Activated CD4-positive, alpha-beta T cell treated with anti-CD3 and anti-CD28 coated beads, Interleukin-2, amount 10 ng/mL, durations not matched to agents 7 days and 5 days (primary cell): ENCODE measurements at regions not wholly inside any gene's neighbourhood (a gene's known extent, or its start where the extent isn't known, plus 50 kb on each side); places are given as distances from the start of the nearest gene placed in this dataset.

ENCODE experiments used
- CTCF ChIA-PET: fragments of 350-600 bp; sonication (Branson Sonifier 250); formaldehyde crosslinking; loops from one replicate; lab custom pipeline; 2021; ENCODE audit warnings: antibody characterized with exemption; lab: Charles Lee
- POLR2A ChIA-PET: fragments of 350-600 bp; sonication (Branson Sonifier 250); formaldehyde crosslinking; loops from one replicate; lab custom pipeline; 2021; ENCODE audit warnings: antibody characterized with exemption; lab: Charles Lee
- DNase-seq: peaks from one replicate; pipeline ENCODE4 v3.0.0-alpha.2; 2020
- H3K27ac Mint-ChIP-seq: one replicate; pipeline ENCODE4 v1.8.0; 2021; ENCODE audit warnings: mild to moderate bottlenecking, moderate library complexity, mixed read lengths
- H3K27me3 Mint-ChIP-seq: one replicate; pipeline ENCODE4 v1.8.0; 2021; ENCODE audit warnings: mixed read lengths
- H3K36me3 Mint-ChIP-seq: one replicate; pipeline ENCODE4 v1.8.0; 2021; ENCODE audit warnings: low read depth, mixed read lengths
- H3K4me1 Mint-ChIP-seq: one replicate; pipeline ENCODE4 v1.8.0; 2021; ENCODE audit warnings: mixed read lengths
- H3K4me3 Mint-ChIP-seq: one replicate; pipeline ENCODE4 v1.8.0; 2021; ENCODE audit warnings: mild to moderate bottlenecking, moderate library complexity, mixed read lengths
- H3K9me3 Mint-ChIP-seq: one replicate; pipeline ENCODE4 v1.8.0; 2021; ENCODE audit warnings: mixed read lengths

DNA sequence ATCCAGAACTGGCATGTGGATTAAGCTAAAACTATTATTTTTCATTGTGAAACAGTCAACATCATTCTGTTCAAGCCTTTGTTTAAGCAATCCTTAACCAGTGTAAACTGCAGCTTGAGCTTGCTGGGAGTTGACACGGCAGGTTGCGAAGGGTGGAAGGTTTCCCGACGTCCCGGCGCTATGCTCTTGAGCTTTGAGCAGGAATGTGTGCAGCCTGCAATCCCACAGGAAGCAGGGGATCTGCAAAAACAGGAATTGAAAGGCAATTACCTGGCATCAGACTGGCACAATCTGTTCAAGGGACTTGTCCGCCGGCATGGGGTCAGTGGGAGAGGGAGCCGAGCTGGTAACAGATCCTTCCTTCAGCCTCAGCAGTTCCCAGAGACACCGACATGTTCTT, 586.7 kb upstream of the SGCG start:
- no peak overlapping the region for H3K27ac Mint-ChIP-seq
- no peaks in the 10 kb centered on the region for H3K27me3 Mint-ChIP-seq
- H3K9me3 Mint-ChIP-seq: no peaks in the 10 kb centered on the region
- H3K4me3 Mint-ChIP-seq: no peak overlapping the region
- POLR2A ChIA-PET: no interaction called here
- CTCF ChIA-PET: no interaction called here
- H3K36me3 Mint-ChIP-seq: no peaks in the 10 kb centered on the region
- no peaks in the 10 kb centered on the region for H3K4me1 Mint-ChIP-seq
- DNase-seq: no peak

DNA sequence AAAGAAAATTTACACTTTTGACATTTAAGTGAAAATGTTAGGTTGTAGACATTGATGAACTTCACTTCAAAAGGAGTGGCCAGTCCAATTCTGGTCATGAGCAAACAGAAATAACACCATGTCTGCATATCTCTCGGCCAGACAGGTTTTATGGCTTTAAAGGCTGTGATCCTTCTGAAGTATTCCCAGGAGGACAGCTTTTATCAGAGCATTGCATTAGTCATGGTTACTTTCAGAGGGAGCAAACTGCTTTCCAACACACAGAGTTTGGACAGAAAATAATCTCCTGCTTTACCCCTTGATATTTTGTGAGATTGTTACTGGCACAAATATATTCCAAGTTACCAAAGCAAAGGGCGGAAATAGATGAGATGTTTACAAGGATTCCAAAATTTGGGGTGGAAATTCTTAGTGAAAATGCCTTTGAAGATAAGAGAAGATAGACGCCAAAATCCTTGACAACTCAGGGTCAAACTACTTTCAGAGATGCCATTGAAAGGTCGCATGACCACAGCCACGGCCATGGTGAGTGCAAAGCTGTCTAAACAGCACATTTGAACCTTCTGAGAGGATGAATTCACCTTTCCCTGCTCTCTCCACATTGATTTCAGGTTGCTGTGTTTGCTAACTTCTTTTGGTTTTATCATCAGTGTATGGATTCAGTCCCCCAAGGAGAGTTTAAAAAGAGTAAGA, 584.5 kb upstream of the SGCG start:
- Mint-ChIP-seq H3K36me3 (no peaks in the 10 kb centered on the region), H3K27me3 (no peaks in the 10 kb centered on the region), H3K4me1 (no peaks in the 10 kb centered on the region), H3K4me3 (no peak overlapping the region), H3K27ac (no peak overlapping the region), H3K9me3 (peaks cover 2% of the 10 kb centered on the region)
- CTCF ChIA-PET: no interaction called here
- POLR2A ChIA-PET: no interaction called here
- DNase-seq: no peak

- Mint-ChIP-seq H3K27ac (no peak overlapping the region), H3K9me3 (peaks cover 2% of the 10 kb centered on the region), H3K36me3 (no peaks in the 10 kb centered on the region), H3K4me3 (no peak overlapping the region), H3K4me1 (no peaks in the 10 kb centered on the region), H3K27me3 (no peaks in the 10 kb centered on the region)
- no peak for DNase-seq
- ChIA-PET CTCF (no interaction called here), POLR2A (no interaction called here)
These were observed 581.6 kb upstream of the SGCG start for GRCh38 chr13:22599156-22599555.

DNA sequence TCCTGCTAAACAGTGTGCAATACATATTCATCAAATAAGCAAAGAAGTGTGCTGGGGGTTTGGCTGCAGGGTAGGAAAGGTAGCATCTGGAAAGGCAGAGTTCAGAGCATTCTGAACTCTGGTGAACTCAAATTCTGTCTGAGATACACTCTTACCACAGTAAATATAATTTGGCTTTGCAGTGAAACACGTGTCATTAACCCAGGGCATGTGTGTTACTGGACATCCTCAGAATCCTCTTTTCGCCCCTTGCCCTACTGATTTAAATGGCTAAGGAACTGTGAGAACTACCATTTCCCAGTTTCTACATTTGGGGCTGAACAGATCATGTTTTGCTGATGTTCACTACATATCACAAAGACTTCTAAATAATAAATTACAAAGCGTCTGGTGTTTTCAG, 562.8 kb upstream of the SGCG start:
- Mint-ChIP-seq H3K4me3 (no peak overlapping the region), H3K27ac (no peak overlapping the region), H3K4me1 (no peaks in the 10 kb centered on the region), H3K9me3 (peaks cover 3% of the 10 kb centered on the region), H3K27me3 (no peaks in the 10 kb centered on the region), H3K36me3 (no peaks in the 10 kb centered on the region)
- CTCF ChIA-PET: interaction anchor here (0.6 kb wide), 1 partner anchor 66 kb away, joined by 3 read pairs; no protein-coding TSS in a partner anchor
- POLR2A ChIA-PET: no interaction called here
- no peak for DNase-seq

DNA sequence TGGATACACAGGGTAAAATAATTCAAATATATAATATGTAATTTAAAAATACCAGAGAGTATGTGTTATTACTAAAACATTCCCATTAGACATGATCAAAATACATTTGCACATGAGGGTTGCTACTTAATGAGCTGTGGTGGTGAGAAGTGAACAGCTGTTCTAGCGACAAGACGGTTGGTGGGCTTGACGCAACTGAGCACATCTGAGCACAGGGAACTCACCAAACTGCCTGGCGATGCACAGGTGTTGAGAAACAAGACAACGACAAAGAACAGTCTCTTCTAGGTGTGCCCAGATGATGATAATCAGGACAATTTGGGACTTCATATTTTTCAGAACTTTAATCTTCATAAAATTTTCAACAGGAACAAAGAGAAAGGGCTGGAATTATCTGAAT, 555.1 kb upstream of the SGCG start:
- CTCF ChIA-PET: no interaction called here
- no peak overlapping the region for H3K27ac Mint-ChIP-seq
- POLR2A ChIA-PET: no interaction called here
- H3K27me3 Mint-ChIP-seq: no peaks in the 10 kb centered on the region
- H3K4me3 Mint-ChIP-seq: no peak overlapping the region
- H3K9me3 Mint-ChIP-seq: peaks cover 3% of the 10 kb centered on the region
- no peaks in the 10 kb centered on the region for H3K4me1 Mint-ChIP-seq
- no peak for DNase-seq
- no peaks in the 10 kb centered on the region for H3K36me3 Mint-ChIP-seq

- ChIA-PET CTCF (no interaction called here), POLR2A (no interaction called here)
- H3K36me3 Mint-ChIP-seq: no peaks in the 10 kb centered on the region
- DNase-seq: no peak
- H3K4me3 Mint-ChIP-seq: no peak overlapping the region
- no peaks in the 10 kb centered on the region for H3K27me3 Mint-ChIP-seq
- H3K9me3 Mint-ChIP-seq: no peaks in the 10 kb centered on the region
- no peak overlapping the region for H3K27ac Mint-ChIP-seq
- H3K4me1 Mint-ChIP-seq: no peaks in the 10 kb centered on the region
These were observed 551.4 kb upstream of the SGCG start for GRCh38 chr13:22629374-22629773.

GRCh38 chr13:22642088-22642487, 538.7 kb upstream of the SGCG start:
- Mint-ChIP-seq H3K36me3 (no peaks in the 10 kb centered on the region), H3K27me3 (no peaks in the 10 kb centered on the region), H3K4me1 (no peaks in the 10 kb centered on the region), H3K27ac (no peak overlapping the region), H3K4me3 (no peak overlapping the region), H3K9me3 (peaks cover 5% of the 10 kb centered on the region)
- no peak for DNase-seq
- ChIA-PET POLR2A (no interaction called here), CTCF (no interaction called here)

- no peaks in the 10 kb centered on the region for H3K27me3 Mint-ChIP-seq
- DNase-seq: no peak
- no peak overlapping the region for H3K4me3 Mint-ChIP-seq
- CTCF ChIA-PET: no interaction called here
- POLR2A ChIA-PET: no interaction called here
- no peaks in the 10 kb centered on the region for H3K36me3 Mint-ChIP-seq
- no peak overlapping the region for H3K27ac Mint-ChIP-seq
- H3K9me3 Mint-ChIP-seq: peaks cover 5% of the 10 kb centered on the region
- no peaks in the 10 kb centered on the region for H3K4me1 Mint-ChIP-seq
These were observed 535.8 kb upstream of the SGCG start for GRCh38 chr13:22644941-22645340.

- no peaks in the 10 kb centered on the region for H3K4me1 Mint-ChIP-seq
- H3K27me3 Mint-ChIP-seq: no peaks in the 10 kb centered on the region
- H3K4me3 Mint-ChIP-seq: no peak overlapping the region
- POLR2A ChIA-PET: no interaction called here
- H3K27ac Mint-ChIP-seq: no peak overlapping the region
- CTCF ChIA-PET: no interaction called here
- DNase-seq: no peak
- H3K36me3 Mint-ChIP-seq: no peaks in the 10 kb centered on the region
- peaks cover 3% of the 10 kb centered on the region for H3K9me3 Mint-ChIP-seq
These were observed 533.5 kb upstream of the SGCG start for GRCh38 chr13:22647156-22647850.

DNA sequence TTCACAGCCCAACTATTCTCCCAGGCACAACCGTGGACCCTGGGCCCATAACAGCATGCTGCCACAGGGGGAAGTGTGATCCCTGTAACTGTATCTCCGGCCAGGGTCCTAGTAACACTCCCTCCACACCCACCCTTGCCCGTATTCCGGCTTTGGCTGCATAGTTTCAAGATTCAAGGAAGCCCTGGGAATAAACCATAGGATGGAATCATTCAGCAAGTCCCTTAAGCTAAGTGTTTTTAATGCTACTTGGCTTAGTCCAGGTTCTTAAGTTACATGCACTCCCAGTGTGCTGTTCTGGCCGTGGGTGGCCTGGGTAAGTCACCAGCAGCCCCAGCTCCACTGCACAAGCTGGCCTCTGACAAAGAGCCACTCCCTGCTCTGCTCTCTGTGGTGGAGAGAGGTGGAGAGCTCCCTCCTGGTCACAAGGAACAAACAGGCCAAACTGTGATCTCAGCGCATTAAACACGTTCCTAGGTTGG, 532.4 kb upstream of the SGCG start:
- ChIA-PET CTCF (interaction anchor here (0.7 kb wide), 1 partner anchor 10 kb away, joined by 3 read pairs; no protein-coding TSS in a partner anchor), POLR2A (no interaction called here)
- Mint-ChIP-seq H3K4me3 (no peak overlapping the region), H3K9me3 (no peaks in the 10 kb centered on the region), H3K36me3 (no peaks in the 10 kb centered on the region), H3K27ac (no peak overlapping the region), H3K27me3 (no peaks in the 10 kb centered on the region), H3K4me1 (no peaks in the 10 kb centered on the region)
- DNase-seq: no peak

DNA sequence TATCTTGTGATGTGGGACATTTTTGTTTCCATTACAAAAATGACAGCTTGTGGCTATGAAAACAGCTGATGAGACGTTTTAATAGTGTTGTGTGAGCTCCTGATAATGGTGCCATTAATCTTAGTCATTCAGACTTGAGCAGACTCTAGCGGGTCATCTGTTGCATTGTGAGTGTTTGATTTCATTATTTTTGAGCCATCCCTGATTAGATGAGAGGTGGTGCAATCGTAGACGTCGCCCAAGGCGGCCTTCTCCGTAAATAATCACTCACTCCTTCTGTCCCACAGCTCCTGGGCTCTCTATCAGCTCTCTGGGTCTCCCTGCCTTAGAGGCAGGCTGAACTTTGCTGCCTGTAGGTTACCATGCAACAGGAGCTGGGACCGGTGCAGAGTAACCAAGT, 528.0 kb upstream of the SGCG start:
- Mint-ChIP-seq H3K4me1 (no peaks in the 10 kb centered on the region), H3K27ac (no peak overlapping the region), H3K27me3 (no peaks in the 10 kb centered on the region), H3K4me3 (no peak overlapping the region), H3K36me3 (no peaks in the 10 kb centered on the region), H3K9me3 (no peaks in the 10 kb centered on the region)
- no peak for DNase-seq
- ChIA-PET POLR2A (no interaction called here), CTCF (no interaction called here)

DNA sequence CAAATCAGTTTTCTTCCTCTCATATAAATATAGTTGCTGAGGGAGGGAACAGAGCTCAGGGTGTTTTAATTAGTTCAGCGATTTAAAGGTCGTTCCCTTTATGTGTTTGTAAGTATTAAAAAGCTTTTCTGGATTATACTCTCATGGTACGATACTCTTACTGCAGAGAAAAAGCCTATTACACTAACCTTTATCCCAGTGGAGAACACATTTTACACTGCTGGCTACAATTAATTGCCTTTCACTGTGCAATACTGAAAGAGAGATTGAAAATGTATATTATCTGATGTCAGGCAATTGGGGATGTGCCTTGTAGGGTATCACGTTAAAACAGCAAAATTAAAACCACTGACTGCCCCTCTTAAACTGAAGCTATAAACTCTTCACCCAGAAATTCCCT, 526.9 kb upstream of the SGCG start:
- H3K9me3 Mint-ChIP-seq: no peaks in the 10 kb centered on the region
- CTCF ChIA-PET: no interaction called here
- H3K4me3 Mint-ChIP-seq: no peak overlapping the region

GRCh38 chr13:22655106-22655852, 525.5 kb upstream of the SGCG start:
- H3K36me3 Mint-ChIP-seq: no peaks in the 10 kb centered on the region
- DNase-seq: no peak
- ChIA-PET CTCF (no interaction called here), POLR2A (no interaction called here)
- no peaks in the 10 kb centered on the region for H3K27me3 Mint-ChIP-seq
- H3K27ac Mint-ChIP-seq: no peak overlapping the region
- H3K4me3 Mint-ChIP-seq: no peak overlapping the region
- H3K4me1 Mint-ChIP-seq: no peaks in the 10 kb centered on the region
- H3K9me3 Mint-ChIP-seq: no peaks in the 10 kb centered on the region

More for the DNA sequence above, 526.9 kb upstream of the SGCG start:
- Mint-ChIP-seq H3K4me1 (no peaks in the 10 kb centered on the region), H3K36me3 (no peaks in the 10 kb centered on the region), H3K27me3 (no peaks in the 10 kb centered on the region), H3K27ac (no peak overlapping the region)
- DNase-seq: no peak
- POLR2A ChIA-PET: no interaction called here
